ENCODE measurements at regions not wholly inside any gene's neighbourhood (a gene's known extent, or its start where the extent isn't known, plus 50 kb on each side); places are given as distances from the start of the nearest gene placed in this dataset.

- TF ChIP-seq CTCF (IDR thresholded peaks at IDR 0.05): no peak
- no peaks in the 10 kb centered on the region for H3K27me3 ChIP-seq
- DNase-seq (ENCODE audit: low spot score in 2 of 2): no peak
- no peaks in the 10 kb centered on the region for H3K4me1 ChIP-seq
- intact Hi-C loops (cut with DNase I): no loop called here
- H3K36me3 ChIP-seq: no peaks in the 10 kb centered on the region
- no peak overlapping the region for H3K27ac ChIP-seq
- no peak overlapping the region for H3K4me3 ChIP-seq
- H3K9me3 ChIP-seq: no peaks in the 10 kb centered on the region
Measured at GRCh38 chr3:36166477-36166876, 213.8 kb upstream of the STAC start.

- H3K36me3 ChIP-seq: no peaks in the 10 kb centered on the region
- no peaks in the 10 kb centered on the region for H3K4me1 ChIP-seq
- DNase-seq (ENCODE audit: low spot score in 2 of 2): no peak
- no peak for TF ChIP-seq CTCF (IDR thresholded peaks at IDR 0.05)
- H3K27me3 ChIP-seq: no peaks in the 10 kb centered on the region
- intact Hi-C loops (cut with DNase I): no loop called here
- no peaks in the 10 kb centered on the region for H3K9me3 ChIP-seq
- H3K27ac ChIP-seq: no peak overlapping the region
- no peak overlapping the region for H3K4me3 ChIP-seq
Measured at GRCh38 chr3:36172699-36173098, 207.6 kb upstream of the STAC start.

GRCh38 chr3:36175113-36175812, 205.0 kb upstream of the STAC start:
- DNase-seq (ENCODE audit: low spot score in 2 of 2): no peak
- intact Hi-C loops (cut with DNase I): no loop called here
- H3K9me3 ChIP-seq: no peaks in the 10 kb centered on the region
- H3K36me3 ChIP-seq: no peaks in the 10 kb centered on the region
- no peak overlapping the region for H3K4me3 ChIP-seq
- TF ChIP-seq CTCF (IDR thresholded peaks at IDR 0.05): no peak
- H3K27me3 ChIP-seq: no peaks in the 10 kb centered on the region
- no peaks in the 10 kb centered on the region for H3K4me1 ChIP-seq
- no peak overlapping the region for H3K27ac ChIP-seq

- Histone ChIP-seq H3K4me3 (no peak overlapping the region), H3K27me3 (no peaks in the 10 kb centered on the region), H3K9me3 (no peaks in the 10 kb centered on the region), H3K36me3 (no peaks in the 10 kb centered on the region), H3K27ac (no peak overlapping the region), H3K4me1 (no peaks in the 10 kb centered on the region)
- DNase-seq (ENCODE audit: low spot score in 2 of 2): no peak
- TF ChIP-seq CTCF (IDR thresholded peaks at IDR 0.05): no peak
- intact Hi-C loops (cut with DNase I): no loop called here
Measured at GRCh38 chr3:36175916-36176461, 204.3 kb upstream of the STAC start.

GRCh38 chr3:36178018-36178417, 202.3 kb upstream of the STAC start:
- no peak for DNase-seq (ENCODE audit: low spot score in 2 of 2)
- Histone ChIP-seq H3K27me3 (no peaks in the 10 kb centered on the region), H3K27ac (no peak overlapping the region), H3K9me3 (no peaks in the 10 kb centered on the region), H3K4me1 (no peaks in the 10 kb centered on the region), H3K36me3 (no peaks in the 10 kb centered on the region), H3K4me3 (no peak overlapping the region)
- intact Hi-C loops (cut with DNase I): no loop called here
- TF ChIP-seq CTCF (IDR thresholded peaks at IDR 0.05): no peak
